ENCODE measurements at regions not wholly inside any gene's neighbourhood (a gene's known extent, or its start where the extent isn't known, plus 50 kb on each side); places are given as distances from the start of the nearest gene placed in this dataset.
"Not testable (repeated sequence)": the region's sequence is repeated elsewhere in the genome, so short reads cannot be mapped to it uniquely, and the experiment has no call there.

- not testable (repeated sequence) for TF ChIP-seq CTCF (conservative IDR thresholded peaks at IDR 0.05; ENCODE audit: low read length); EZH2phosphoT487 (IDR thresholded peaks at IDR 0.05; ENCODE audit: borderline replicate concordance, low read depth, low read length)
Measured at GRCh38 chr7:65073160-65073559, 66.7 kb upstream of the ERV3-1 start.
